A673 (cell line): ENCODE measurements at regions not wholly inside any gene's neighbourhood (a gene's known extent, or its start where the extent isn't known, plus 50 kb on each side); places are given as distances from the start of the nearest gene placed in this dataset.

Experiments
- EZH2 ChIP-seq: fragments of 200-600 bp; sonication (generic); IDR thresholded peaks from 2 replicates; pipeline ENCODE4 v1.6.1; 2017; ENCODE audit warnings: borderline replicate concordance, low read depth, mild to moderate bottlenecking, mixed read lengths, antibody characterized with exemption, low read length; ENCODE audit not compliant: poor library complexity, severe bottlenecking
- TF ChIP-seq, protein P1 (sequence below): fragments of 300-800, 200-600 bp; sonication (generic); conservative IDR thresholded peaks from 2 replicates; pipeline ENCODE4 v1.5.1; 2017; ENCODE audit warnings: low read depth, mild to moderate bottlenecking, antibody characterized with exemption, low read length, moderate library complexity, mixed read lengths

DNA sequence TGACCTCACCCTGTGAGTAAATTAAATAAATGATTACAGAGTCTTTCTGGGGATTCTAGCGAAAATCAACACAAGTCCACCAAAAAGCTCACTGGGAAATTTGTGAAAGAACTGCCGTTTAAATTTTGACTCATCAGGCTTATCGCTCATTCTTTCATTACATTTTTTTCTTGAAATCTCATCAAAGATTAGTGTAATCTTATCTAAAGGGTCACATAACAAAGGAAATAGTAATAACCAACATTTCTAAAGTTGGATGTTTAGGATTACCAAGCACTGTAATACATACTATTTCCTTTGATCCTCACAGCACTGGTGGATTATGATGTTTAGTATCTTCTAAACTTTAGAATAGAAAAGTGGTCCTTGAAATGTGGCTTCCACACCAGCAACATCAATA, 111.1 kb upstream of the CBLB start:
- TF ChIP-seq, protein P1, sequence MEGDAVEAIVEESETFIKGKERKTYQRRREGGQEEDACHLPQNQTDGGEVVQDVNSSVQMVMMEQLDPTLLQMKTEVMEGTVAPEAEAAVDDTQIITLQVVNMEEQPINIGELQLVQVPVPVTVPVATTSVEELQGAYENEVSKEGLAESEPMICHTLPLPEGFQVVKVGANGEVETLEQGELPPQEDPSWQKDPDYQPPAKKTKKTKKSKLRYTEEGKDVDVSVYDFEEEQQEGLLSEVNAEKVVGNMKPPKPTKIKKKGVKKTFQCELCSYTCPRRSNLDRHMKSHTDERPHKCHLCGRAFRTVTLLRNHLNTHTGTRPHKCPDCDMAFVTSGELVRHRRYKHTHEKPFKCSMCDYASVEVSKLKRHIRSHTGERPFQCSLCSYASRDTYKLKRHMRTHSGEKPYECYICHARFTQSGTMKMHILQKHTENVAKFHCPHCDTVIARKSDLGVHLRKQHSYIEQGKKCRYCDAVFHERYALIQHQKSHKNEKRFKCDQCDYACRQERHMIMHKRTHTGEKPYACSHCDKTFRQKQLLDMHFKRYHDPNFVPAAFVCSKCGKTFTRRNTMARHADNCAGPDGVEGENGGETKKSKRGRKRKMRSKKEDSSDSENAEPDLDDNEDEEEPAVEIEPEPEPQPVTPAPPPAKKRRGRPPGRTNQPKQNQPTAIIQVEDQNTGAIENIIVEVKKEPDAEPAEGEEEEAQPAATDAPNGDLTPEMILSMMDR, result no peak
- TF ChIP-seq EZH2, result no peak
